ENCODE measurements at regions not wholly inside any gene's neighbourhood (a gene's known extent, or its start where the extent isn't known, plus 50 kb on each side); places are given as distances from the start of the nearest gene placed in this dataset.

DNA sequence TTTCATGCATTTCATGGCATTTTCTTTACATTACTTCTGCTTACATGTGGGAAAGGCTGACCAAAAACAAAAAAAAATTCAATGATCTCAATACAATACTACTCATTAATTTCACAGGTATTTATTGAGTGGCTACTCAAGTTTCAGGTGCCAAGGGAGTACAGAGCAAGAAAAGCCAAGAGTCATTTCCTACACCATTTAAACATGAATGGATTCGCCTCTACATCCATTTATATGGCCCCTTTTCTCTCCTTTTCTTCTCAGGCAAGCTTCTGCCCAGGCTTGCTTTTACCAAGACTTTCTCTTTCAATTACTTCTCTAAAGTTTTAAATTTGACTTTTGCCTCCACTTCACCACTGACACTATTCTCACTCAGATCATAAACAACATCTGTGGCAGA lies 1603.1 kb upstream of the CELF4 start:
- TF ChIP-seq, protein P1, sequence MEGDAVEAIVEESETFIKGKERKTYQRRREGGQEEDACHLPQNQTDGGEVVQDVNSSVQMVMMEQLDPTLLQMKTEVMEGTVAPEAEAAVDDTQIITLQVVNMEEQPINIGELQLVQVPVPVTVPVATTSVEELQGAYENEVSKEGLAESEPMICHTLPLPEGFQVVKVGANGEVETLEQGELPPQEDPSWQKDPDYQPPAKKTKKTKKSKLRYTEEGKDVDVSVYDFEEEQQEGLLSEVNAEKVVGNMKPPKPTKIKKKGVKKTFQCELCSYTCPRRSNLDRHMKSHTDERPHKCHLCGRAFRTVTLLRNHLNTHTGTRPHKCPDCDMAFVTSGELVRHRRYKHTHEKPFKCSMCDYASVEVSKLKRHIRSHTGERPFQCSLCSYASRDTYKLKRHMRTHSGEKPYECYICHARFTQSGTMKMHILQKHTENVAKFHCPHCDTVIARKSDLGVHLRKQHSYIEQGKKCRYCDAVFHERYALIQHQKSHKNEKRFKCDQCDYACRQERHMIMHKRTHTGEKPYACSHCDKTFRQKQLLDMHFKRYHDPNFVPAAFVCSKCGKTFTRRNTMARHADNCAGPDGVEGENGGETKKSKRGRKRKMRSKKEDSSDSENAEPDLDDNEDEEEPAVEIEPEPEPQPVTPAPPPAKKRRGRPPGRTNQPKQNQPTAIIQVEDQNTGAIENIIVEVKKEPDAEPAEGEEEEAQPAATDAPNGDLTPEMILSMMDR (IDR thresholded peaks at IDR 0.05; ENCODE audit: insufficient read depth in 1 of 2, low read depth in 1 of 2, low read length in 1 of 2, severe bottlenecking in 1 of 2, unreplicated experiment in 1 of 2), result no peak
- no peaks in the 10 kb centered on the region for H3K9me3 Mint-ChIP-seq (ENCODE audit: unreplicated experiment)
- no peak overlapping the region for H3K27ac Mint-ChIP-seq (ENCODE audit: unreplicated experiment)
- H3K36me3 ChIP-seq (ENCODE audit: control insufficient read depth, insufficient read depth, low read length), result no peaks in the 10 kb centered on the region
- CTCF ChIA-PET, result no interaction called here
- no TSS peak for BruUV-seq (replicated peaks)
- POLR2A ChIA-PET, result no interaction called here
- no peaks in the 10 kb centered on the region for H3K9me3 ChIP-seq
- H3K4me1 ChIP-seq, result no peaks in the 10 kb centered on the region
- DNase-seq, result no peak
- H3K4me3 ChIP-seq (ENCODE audit: low read depth, low read length), result no peak overlapping the region
- intact Hi-C loops (cut with micrococcal nuclease; ENCODE audit: unreplicated experiment), result no loop called here
- no peaks in the 10 kb centered on the region for H3K27me3 ChIP-seq (replicated peaks; ENCODE audit: control insufficient read depth, insufficient read depth, low read length)
- H3K27me3 Mint-ChIP-seq (ENCODE audit: insufficient read depth, unreplicated experiment), result no peaks in the 10 kb centered on the region
- no peak overlapping the region for H3K4me3 Mint-ChIP-seq (ENCODE audit: unreplicated experiment)
- no peaks in the 10 kb centered on the region for H3K4me1 Mint-ChIP-seq (ENCODE audit: low read depth, unreplicated experiment)
- no peaks in the 10 kb centered on the region for H3K36me3 Mint-ChIP-seq (ENCODE audit: insufficient read depth, unreplicated experiment)

DNA sequence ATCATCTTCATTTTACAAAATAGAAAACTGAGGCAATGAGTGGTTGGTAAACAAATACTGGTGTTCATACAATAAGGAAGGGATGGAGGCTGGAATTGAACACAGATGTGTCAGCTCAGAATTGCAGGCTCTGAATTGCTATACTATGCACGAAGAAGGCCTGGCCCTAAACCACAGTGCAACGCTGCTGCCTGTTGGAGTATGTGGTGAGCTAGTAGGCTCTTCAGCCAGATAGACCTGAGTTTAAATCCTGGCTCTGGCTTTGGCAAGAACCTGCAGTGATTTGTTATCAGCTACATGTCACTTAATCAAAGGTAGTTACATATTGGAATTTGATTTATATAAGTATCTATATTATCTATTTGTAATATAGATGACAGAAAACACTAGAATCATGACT lies 1602.4 kb upstream of the CELF4 start:
- no peak for DNase-seq
- ChIA-PET POLR2A (no interaction called here), CTCF (no interaction called here)
- Mint-ChIP-seq H3K4me3 (ENCODE audit: unreplicated experiment) (no peak overlapping the region), H3K9me3 (ENCODE audit: unreplicated experiment) (no peaks in the 10 kb centered on the region), H3K36me3 (ENCODE audit: insufficient read depth, unreplicated experiment) (no peaks in the 10 kb centered on the region), H3K27ac (ENCODE audit: unreplicated experiment) (no peak overlapping the region), H3K4me1 (ENCODE audit: low read depth, unreplicated experiment) (no peaks in the 10 kb centered on the region), H3K27me3 (ENCODE audit: insufficient read depth, unreplicated experiment) (no peaks in the 10 kb centered on the region)
- intact Hi-C loops (cut with micrococcal nuclease; ENCODE audit: unreplicated experiment), result no loop called here
- Histone ChIP-seq H3K36me3 (ENCODE audit: control insufficient read depth, insufficient read depth, low read length) (no peaks in the 10 kb centered on the region), H3K9me3 (no peaks in the 10 kb centered on the region), H3K4me3 (ENCODE audit: low read depth, low read length) (no peak overlapping the region), H3K4me1 (no peaks in the 10 kb centered on the region), H3K27me3 (replicated peaks; ENCODE audit: control insufficient read depth, insufficient read depth, low read length) (no peaks in the 10 kb centered on the region)
- TF ChIP-seq, protein P1 (IDR thresholded peaks at IDR 0.05; ENCODE audit: insufficient read depth in 1 of 2, low read depth in 1 of 2, low read length in 1 of 2, severe bottlenecking in 1 of 2, unreplicated experiment in 1 of 2), result no peak
- BruUV-seq (replicated peaks), result no TSS peak

DNA sequence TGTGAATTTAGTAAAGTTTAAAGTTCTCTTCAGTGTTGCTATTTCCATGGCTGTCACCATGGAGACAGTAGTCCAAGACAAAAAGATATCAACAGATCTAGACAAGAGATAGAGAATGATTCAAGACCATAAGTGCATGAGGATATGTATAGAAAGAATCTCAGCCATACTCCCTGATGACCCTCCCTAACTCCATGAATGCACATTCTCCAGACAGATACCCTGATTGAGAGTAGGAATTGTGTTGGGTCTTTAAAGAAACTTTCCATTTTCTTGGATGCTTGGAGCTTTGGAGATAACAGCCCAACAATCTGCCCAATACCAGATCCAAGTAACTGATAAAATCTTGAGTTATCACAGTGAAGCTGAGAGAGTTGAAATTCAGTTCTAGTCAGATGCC lies 1601.2 kb upstream of the CELF4 start:
- Histone ChIP-seq H3K27me3 (replicated peaks; ENCODE audit: control insufficient read depth, insufficient read depth, low read length) (no peaks in the 10 kb centered on the region), H3K4me3 (ENCODE audit: low read depth, low read length) (no peak overlapping the region), H3K36me3 (ENCODE audit: control insufficient read depth, insufficient read depth, low read length) (no peaks in the 10 kb centered on the region), H3K4me1 (no peaks in the 10 kb centered on the region), H3K9me3 (no peaks in the 10 kb centered on the region)
- intact Hi-C loops (cut with micrococcal nuclease; ENCODE audit: unreplicated experiment), result no loop called here
- no peak overlapping the region for H3K4me3 Mint-ChIP-seq (ENCODE audit: unreplicated experiment)
- no peaks in the 10 kb centered on the region for H3K9me3 Mint-ChIP-seq (ENCODE audit: unreplicated experiment)
- H3K4me1 Mint-ChIP-seq (ENCODE audit: low read depth, unreplicated experiment), result no peaks in the 10 kb centered on the region
- ChIA-PET POLR2A (no interaction called here), CTCF (no interaction called here)
- TF ChIP-seq, protein P1 (IDR thresholded peaks at IDR 0.05; ENCODE audit: insufficient read depth in 1 of 2, low read depth in 1 of 2, low read length in 1 of 2, severe bottlenecking in 1 of 2, unreplicated experiment in 1 of 2), result no peak
- H3K36me3 Mint-ChIP-seq (ENCODE audit: insufficient read depth, unreplicated experiment), result no peaks in the 10 kb centered on the region
- no TSS peak for BruUV-seq (replicated peaks)
- DNase-seq, result no peak
- H3K27me3 Mint-ChIP-seq (ENCODE audit: insufficient read depth, unreplicated experiment), result no peaks in the 10 kb centered on the region
- H3K27ac Mint-ChIP-seq (ENCODE audit: unreplicated experiment), result no peak overlapping the region

All from Caco-2 (cell line).